ENCODE measurements at regions not wholly inside any gene's neighbourhood (a gene's known extent, or its start where the extent isn't known, plus 50 kb on each side); places are given as distances from the start of the nearest gene placed in this dataset.

DNA sequence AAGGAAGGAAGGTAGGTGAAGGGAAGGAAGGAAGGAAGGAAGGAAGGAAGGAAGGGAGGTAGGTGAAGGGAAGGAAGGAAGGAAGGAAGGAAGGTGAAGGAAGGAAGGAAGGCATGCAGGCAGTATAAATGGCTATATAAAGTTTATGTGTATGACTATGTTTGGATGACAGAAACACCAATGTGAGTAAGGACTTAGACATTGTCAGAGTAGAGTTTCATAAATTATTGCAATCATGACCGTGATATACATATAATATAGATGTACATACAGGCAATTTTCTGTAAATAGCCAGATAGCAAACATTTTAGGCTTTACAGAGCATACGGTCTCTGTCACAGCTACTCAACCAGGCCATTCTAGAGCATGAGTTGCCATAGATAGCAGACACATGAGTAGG is 133.8 kb upstream of the AKR1E2 start:
- no peak overlapping the region for H3K9ac ChIP-seq (ENCODE audit: insufficient read depth in 1 of 2, low read depth in 2 of 2, low read length in 2 of 2)
- no peaks in the 10 kb centered on the region for H3K9me1 ChIP-seq (ENCODE audit: control insufficient read depth, insufficient read depth, low read length)
- in situ Hi-C loops (cut with MboI) (no loop called here), intact Hi-C loops (cut with micrococcal nuclease) (no loop called here)
- BruUV-seq (replicated peaks), result no TSS peak
- 3% methylated on average over 2 of the region's 2 CpGs for WGBS (ENCODE audit: insufficient coverage, low coverage, missing lambda C conversion rate)
- no peaks in the 10 kb centered on the region for H3K79me2 ChIP-seq (ENCODE audit: control insufficient read depth, insufficient read depth, low read length)
- H3K9me3 ChIP-seq (replicated peaks; ENCODE audit: control insufficient read depth, insufficient read depth, low read depth, low read length), result no peaks in the 10 kb centered on the region
- no peaks in the 10 kb centered on the region for H3K4me1 ChIP-seq (replicated peaks in 1 of 2; ENCODE audit: control insufficient read depth in 2 of 2, insufficient read depth in 2 of 2, low read length in 2 of 2)
- H4K20me1 ChIP-seq (replicated peaks; ENCODE audit: control insufficient read depth, insufficient read depth, low read length), result no peaks in the 10 kb centered on the region
- H3K27ac ChIP-seq (ENCODE audit: extremely low read depth, low read depth, low read length), result no peak overlapping the region
- TF ChIP-seq ZC3H4 (CRISPR knock-in tag; IDR thresholded peaks at IDR 0.05; ENCODE audit: borderline replicate concordance) (no peak), CBX3 (IDR thresholded peaks at IDR 0.05; ENCODE audit: borderline replicate concordance in 1 of 2, low read length in 2 of 2) (no peak), TAF1 (IDR thresholded peaks at IDR 0.05; ENCODE audit: control insufficient read depth, extremely low read depth, insufficient read depth, low read length, severe bottlenecking) (no peak), BACH1 (tag; IDR thresholded peaks at IDR 0.05) (no peak), NFYB (IDR thresholded peaks at IDR 0.05; ENCODE audit: extremely low read depth, insufficient read length) (no peak)
- TF ChIP-seq, protein P1, sequence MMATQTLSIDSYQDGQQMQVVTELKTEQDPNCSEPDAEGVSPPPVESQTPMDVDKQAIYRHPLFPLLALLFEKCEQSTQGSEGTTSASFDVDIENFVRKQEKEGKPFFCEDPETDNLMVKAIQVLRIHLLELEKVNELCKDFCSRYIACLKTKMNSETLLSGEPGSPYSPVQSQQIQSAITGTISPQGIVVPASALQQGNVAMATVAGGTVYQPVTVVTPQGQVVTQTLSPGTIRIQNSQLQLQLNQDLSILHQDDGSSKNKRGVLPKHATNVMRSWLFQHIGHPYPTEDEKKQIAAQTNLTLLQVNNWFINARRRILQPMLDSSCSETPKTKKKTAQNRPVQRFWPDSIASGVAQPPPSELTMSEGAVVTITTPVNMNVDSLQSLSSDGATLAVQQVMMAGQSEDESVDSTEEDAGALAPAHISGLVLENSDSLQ (IDR thresholded peaks at IDR 0.05), result no peak
- TF ChIP-seq, protein P2, sequence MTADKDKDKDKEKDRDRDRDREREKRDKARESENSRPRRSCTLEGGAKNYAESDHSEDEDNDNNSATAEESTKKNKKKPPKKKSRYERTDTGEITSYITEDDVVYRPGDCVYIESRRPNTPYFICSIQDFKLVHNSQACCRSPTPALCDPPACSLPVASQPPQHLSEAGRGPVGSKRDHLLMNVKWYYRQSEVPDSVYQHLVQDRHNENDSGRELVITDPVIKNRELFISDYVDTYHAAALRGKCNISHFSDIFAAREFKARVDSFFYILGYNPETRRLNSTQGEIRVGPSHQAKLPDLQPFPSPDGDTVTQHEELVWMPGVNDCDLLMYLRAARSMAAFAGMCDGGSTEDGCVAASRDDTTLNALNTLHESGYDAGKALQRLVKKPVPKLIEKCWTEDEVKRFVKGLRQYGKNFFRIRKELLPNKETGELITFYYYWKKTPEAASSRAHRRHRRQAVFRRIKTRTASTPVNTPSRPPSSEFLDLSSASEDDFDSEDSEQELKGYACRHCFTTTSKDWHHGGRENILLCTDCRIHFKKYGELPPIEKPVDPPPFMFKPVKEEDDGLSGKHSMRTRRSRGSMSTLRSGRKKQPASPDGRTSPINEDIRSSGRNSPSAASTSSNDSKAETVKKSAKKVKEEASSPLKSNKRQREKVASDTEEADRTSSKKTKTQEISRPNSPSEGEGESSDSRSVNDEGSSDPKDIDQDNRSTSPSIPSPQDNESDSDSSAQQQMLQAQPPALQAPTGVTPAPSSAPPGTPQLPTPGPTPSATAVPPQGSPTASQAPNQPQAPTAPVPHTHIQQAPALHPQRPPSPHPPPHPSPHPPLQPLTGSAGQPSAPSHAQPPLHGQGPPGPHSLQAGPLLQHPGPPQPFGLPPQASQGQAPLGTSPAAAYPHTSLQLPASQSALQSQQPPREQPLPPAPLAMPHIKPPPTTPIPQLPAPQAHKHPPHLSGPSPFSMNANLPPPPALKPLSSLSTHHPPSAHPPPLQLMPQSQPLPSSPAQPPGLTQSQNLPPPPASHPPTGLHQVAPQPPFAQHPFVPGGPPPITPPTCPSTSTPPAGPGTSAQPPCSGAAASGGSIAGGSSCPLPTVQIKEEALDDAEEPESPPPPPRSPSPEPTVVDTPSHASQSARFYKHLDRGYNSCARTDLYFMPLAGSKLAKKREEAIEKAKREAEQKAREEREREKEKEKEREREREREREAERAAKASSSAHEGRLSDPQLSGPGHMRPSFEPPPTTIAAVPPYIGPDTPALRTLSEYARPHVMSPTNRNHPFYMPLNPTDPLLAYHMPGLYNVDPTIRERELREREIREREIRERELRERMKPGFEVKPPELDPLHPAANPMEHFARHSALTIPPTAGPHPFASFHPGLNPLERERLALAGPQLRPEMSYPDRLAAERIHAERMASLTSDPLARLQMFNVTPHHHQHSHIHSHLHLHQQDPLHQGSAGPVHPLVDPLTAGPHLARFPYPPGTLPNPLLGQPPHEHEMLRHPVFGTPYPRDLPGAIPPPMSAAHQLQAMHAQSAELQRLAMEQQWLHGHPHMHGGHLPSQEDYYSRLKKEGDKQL (CRISPR knock-in tag; IDR thresholded peaks at IDR 0.05; ENCODE audit: borderline replicate concordance), result no peak
- peaks cover 0 to 5% of the 10 kb centered on the region in 2 experiments; a peak in 4 of 5 replicates for H3K27me3 ChIP-seq (ENCODE audit: control insufficient read depth in 2 of 2, insufficient read depth in 2 of 2, low read length in 2 of 2)
- ATAC-seq (no peak), FAIRE-seq (no peak), DNase-seq (ENCODE audit: extremely low read depth in 1 of 4, low spot score in 3 of 4) (no peak)
- no peak overlapping the region for H3K4me3 ChIP-seq
- H2AFZ ChIP-seq (ENCODE audit: low read depth, low read length), result no peak overlapping the region
- H3K36me3 ChIP-seq (ENCODE audit: control insufficient read depth, insufficient read depth, low read length), result no peaks in the 10 kb centered on the region
- ChIA-PET POLR2A (no interaction called here), CTCF (ENCODE audit: low intra/inter-chr PET ratio) (no interaction called here)
- no peak overlapping the region for H3K4me2 ChIP-seq (ENCODE audit: insufficient read depth, low read length)

All from K562 (cell line).